HG02642 (cell line): ENCODE measurements at regions not wholly inside any gene's neighbourhood (a gene's known extent, or its start where the extent isn't known, plus 50 kb on each side); places are given as distances from the start of the nearest gene placed in this dataset.

Source experiments
- ATAC-seq: cut with Tn5 transposase; IDR thresholded peaks from one replicate; pipeline ENCODE4 v1.9.1; 2021; ENCODE audit warnings: mild to moderate bottlenecking; ENCODE audit not compliant: unreplicated experiment, poor library complexity

DNA sequence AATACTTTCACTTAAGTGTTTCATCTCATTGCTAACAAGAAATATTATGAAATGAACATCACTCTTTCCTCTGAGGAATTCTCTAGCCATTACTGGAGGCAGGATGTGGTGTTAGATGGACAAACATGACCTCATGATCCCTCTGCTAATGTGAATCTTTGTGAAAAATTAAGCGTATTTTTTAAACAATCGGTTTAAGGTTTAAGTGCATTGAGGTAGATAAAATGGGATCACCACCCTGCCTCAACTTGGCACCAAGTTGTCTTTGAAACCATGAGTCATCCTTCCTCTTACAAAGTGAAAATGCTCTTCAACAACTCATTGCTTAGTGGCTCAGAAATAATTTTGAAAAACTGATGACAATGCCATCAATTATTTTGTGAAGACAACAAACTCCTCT lies 76.0 kb upstream of the DCBLD2 start:
- no peak for ATAC-seq

DNA sequence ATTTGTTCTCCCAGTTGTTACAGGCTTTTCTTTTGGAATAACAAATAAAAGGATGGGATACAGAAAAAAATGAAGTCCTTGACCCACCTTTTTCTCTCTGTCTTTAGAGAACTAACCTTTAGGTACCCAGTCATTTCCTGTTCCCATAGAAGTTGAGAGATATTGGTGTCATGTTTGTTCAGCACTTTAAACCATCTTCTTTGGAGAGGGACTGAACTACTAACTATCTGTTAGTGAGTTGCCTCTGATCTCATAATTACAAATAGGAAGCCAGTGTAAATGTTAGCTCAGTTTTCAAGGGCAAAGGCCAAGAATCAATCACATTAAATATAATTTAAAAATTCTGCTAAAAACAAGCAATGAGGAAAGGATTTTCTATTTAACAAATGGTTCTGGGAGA lies 72.9 kb upstream of the DCBLD2 start:
- ATAC-seq = no peak

DNA sequence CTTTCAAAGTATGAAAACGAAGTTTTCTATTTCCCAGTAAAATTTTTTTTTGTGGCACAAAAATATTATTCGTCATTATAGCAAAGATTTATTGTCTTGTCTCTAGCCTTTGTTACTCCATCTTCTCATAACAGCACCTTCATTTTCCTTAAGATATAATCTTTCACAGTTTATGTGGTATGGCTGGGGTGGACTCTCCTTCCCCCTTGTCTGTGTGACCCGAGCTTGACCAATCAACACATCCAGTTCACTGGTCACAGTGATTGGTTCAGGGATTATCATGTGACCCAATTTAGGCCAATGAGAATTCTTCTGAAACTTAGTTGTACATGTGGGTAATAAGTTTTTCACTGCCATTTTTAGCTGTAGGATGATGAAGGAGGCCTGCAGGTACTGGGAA lies 71.2 kb upstream of the DCBLD2 start:
- no peak for ATAC-seq

DNA sequence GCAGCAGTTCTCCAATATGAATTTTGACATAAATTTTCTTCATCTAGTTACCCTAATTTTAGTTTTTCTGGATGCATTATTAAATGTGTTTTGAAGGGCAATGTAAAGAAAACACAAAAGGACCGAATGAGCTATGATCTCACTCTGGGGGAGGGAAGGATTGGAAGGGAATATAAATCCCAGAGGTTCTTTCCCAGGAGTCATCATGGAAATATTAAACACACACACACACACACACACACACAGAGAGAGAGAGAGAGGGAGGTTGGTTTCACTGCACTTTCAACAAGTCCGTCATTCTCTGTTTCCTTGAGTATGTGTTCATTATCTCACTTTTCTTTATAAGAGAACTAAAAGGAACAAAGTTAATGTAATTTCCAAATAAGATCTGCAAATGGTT lies 70.7 kb upstream of the DCBLD2 start:
- ATAC-seq = no peak

DNA sequence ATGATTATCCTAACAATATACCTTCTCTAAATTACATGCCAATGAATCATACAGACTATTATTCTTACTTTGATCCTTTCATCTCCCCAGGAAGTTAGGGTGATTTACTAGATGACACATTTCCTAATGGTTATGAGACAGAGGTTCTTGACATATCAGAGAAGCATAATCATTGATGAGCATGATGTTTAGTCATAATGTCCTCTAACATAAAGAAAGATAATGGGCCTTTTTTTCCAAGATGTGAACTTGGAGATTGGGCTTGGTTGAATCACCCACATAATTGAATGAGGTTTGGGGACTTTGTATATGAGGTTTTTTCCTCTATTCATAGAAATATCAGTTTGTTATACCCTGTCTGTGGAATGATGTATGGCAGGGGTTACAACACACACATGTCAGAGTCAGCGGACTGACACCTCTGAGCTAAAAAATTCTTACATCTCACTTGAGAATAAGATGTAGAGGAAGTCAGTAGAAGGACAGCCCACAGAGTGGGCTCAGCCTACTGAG lies 69.7 kb upstream of the DCBLD2 start:
- ATAC-seq = no peak

DNA sequence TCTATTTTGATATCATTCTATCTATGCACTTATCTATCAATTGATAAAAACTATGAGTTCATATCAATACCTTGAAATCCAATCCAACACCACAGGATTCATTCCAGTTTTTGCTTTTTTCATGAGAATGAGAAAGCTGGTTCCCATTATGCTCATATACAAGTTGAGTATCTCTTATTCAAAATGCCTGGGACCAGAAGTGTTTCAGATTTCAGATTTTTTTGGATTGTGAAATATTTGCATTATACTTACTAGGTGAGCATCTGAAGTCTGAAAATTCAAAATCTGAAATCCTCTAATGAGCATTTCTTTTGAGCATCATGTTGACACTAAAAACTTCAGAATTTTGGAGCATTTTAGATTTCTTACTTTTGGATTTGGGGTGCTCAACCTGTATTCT lies 67.8 kb upstream of the DCBLD2 start:
- ATAC-seq = no peak

DNA sequence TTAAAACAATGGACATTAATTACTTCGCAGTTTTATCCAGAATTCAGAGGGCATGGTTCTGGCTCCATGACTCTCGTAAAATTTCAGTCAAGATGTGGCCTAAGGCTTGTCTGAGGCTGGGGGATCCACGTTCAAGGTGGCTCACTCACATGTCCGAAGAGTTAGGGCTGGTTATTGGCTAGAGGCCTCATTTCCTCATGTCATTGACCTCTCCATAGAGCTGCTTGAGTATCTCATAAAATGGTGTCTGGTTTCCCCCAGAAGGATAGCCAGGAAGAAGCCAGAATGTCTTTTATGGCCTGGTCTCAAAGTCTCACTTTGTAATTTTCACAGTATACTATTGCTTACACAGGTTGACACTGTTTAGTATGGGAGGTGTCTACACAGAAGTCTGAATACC lies 67.3 kb upstream of the DCBLD2 start:
- no peak for ATAC-seq

DNA sequence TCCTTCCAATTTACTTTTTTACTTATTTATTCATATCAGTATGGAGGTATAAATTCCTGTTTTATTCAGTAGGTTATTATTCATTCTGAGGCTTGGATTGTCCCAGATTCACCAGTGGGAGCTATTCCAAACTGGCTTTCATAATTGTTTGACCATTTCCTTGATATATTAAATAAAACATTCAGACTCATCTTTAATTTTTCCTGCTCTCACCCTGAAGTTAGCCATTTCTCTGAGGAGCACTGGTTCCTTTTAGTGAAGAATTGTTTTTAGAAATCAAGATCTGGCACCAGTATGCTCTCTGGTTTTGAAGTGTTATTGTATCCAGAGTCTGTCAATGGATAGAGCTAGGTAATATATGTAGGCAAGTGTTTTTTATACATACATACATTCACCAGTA lies 66.9 kb upstream of the DCBLD2 start:
- no peak for ATAC-seq

DNA sequence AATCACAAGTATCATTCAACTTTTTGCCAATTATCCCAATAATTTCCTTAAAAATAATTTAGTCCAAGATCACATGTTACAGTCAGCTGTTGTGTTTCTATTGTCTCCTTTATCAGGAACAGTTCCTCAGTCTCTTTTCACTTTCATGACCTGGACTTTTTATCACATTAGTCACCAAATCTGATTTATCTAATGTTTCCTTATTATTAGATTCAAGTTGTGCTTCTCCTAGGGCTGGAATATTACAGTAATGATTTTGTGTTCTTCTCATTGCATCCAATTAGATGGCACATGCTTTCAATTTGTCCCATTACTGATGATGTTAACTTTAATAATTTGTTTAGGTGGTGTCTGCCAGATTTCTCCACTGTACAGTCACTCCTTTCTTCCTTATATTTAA lies 66.3 kb upstream of the DCBLD2 start:
- no peak for ATAC-seq

DNA sequence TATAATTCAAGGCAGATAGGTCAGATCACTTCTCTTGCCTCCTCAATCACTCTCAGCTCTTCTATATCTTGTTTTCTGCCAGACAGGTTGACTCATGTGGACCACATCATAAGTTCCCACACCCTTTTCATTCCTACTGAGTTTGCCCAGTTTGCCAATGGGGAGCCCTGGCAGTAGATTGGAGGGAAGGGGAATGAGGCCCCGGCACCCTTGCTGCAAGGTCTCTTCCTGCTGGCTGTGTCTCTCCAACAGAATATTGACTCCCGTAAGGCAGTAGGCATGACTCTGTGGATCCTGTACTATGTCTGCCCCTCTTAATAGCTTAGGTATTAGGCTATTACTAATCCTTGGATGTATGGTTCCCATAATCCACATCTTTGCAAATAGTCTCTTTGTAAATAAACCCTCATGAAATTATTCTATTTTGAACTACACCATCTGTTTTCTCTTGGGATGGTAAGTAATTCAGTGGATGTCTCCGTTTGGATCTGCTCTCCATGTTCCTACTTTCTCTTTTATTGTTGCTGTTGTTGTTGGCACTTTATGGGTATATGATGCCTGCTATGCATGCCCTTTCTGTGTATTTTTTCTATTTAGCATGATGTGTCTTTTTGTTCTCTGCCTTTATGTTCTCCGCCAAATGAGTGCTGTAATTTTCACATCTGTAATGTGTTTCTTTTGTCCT lies 65.5 kb upstream of the DCBLD2 start:
- ATAC-seq = no peak

DNA sequence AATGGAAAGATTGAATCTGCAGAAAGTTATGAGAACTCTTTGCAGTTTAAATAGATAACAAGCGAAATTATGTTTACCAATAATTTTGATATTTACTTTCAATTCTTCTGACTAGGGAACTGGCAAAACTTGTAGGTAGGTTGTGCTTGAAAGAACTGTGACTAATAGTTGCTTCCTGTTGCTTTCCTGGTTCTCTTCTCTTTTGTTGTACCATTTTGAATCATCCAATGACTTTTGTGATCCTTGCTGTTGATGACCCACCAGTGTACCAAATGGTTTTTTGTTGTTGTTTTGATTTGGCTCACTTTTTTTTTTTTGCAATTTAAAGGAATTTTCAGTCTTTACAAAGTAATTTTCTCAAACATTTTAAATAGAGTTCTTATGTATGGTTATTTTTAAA lies 64.9 kb upstream of the DCBLD2 start:
- ATAC-seq = no peak

DNA sequence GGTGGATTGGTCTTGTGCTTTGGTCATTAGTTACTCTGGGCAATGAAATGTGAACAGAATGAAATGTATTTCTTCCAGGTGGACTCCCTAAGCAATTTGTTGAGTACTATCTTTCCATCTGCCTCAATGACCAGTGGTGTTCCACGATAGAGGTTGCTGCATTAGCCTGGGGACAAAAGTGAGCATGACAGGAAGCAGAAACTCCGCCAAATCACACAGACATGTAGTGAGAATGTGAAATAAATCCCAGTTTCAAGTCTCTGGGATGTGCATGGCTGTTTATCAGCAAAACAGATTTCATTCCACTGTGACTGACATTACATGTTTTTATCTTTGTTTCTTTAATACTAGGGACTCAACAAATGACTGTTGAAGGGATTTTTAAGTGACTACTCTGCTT lies 63.3 kb upstream of the DCBLD2 start:
- ATAC-seq = no peak

DNA sequence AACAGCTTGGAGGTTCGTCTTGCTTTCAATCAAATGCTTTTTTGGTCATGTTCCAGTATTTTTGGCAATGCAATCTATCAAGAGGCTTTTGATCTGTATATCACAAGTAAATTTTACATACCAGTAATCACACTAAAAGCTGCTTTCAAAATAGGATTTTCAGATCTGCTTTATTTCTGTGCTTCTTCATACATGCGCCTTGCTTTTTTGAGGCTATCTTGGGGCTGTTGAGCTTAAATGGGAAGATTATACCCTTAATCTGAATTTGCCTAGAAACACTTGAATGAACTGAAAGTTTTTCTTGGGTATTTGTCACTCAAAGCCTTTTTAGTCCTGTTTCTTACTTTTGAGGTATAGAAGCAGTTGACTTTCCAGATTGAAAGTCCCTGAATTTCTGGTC lies 62.1 kb upstream of the DCBLD2 start:
- ATAC-seq = no peak

DNA sequence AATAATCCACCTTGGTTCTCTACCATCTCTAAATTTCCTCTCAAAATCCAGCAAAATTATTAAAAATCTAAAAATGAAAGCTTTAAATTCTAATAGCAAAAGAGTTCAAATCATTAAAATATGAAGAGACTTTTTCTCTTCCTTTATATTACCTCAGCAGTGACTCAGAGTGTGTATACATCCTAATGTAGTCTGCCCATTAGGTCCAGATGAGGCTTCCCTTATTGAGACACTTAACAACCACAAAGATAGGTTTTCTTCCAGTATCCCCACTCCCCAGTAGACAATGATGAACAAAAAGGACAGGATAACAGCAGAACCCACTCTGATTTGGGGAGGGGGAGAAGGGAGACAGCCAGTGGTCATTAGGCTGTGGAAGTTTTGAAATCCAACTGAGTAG lies 61.5 kb upstream of the DCBLD2 start:
- no peak for ATAC-seq

DNA sequence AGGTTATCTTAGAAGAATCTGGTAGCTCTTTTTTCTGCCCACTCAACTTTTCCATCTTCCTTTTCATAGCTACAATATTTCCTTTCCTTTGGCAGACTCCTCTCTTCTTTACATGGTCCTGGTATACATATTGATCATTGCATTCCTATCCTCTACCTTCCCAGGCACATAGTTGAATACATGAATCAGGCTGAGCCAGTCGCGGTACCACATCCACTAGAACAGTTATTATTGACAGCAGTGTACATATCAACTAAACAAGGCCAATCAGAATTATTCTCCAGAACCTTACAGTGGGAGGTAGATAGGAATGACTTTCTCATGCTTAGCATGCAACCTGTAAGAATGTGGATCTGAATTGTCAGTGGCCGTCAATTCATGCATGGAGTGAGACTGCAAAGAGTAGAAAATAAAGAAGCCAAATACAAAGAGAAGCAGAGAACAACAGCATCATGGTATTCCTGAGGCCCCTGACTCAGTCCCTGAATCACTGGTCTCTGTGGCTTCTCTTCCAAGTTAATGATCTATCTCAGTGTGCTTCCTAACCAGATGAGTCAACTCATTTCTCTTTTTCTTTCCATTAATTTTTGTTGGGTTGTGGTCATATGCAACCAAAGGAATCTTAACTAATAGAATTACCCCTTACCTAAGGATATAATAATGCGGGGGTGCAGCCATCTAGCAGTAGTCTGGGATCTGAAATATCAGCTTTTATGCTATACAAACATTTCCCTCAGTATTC lies 60.9 kb upstream of the DCBLD2 start:
- ATAC-seq = no peak

DNA sequence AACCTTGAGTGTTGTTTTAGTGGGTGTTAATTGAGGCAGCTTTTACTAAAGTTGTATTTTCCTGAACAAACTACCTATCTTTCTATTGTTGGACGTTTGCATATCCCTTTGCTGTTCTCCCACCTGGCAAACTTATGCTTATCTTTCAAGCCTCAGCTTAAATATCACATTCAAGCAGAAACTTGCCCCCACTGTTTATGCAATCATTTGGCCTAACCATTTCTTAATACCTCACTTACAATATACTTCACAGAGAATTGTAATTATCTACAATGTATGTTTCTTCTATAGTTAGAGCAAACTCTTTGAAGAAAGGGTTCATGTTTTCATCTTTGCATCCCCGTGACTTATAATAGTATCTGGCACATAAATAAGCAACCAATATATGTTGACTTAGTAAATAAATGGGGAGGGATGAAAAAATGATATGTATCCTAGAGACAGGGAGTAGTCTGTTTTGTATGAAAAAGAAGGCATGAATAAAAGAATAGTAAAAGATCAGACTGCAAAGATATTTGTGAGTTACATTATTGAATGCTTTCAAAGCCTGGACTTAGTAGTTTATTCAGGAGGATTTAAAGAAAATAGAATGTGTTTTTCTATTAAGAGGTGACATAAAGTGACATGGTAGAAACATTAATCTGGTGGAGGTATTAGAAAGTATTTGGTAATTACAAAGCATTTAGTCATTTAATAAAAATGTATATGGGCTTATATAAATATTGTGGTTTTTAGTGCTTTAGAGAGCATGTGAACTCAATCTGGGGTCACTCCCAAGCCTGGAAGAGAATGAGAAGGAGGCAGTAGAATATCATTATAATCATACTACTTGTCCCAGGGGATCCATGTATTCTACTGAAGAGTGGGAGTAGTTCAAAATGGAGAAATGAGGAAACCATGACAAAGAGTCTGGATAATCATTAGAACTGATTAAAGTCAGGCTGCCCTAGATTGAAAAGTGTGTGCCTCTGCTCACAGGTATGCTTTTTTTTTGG lies 60.0 kb upstream of the DCBLD2 start:
- ATAC-seq = no peak

DNA sequence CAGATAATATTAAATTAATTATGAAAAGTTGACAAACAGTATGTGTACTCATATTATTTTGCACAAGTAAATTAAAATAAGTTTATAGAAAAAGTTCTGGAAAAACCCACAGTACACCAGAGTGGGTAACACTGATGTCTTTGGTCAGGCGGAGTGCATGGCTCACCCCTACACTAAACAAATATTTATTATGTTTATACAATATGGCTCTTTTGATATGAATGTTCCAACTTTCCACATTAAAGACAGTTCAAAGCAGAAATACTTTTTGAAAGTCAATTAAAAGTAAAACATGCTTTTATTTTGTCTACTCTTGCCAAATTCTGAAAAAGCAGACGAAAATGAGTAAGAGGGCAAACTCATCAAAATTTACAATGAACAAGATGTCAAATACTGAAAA lies 56.2 kb upstream of the DCBLD2 start:
- ATAC-seq = no peak

DNA sequence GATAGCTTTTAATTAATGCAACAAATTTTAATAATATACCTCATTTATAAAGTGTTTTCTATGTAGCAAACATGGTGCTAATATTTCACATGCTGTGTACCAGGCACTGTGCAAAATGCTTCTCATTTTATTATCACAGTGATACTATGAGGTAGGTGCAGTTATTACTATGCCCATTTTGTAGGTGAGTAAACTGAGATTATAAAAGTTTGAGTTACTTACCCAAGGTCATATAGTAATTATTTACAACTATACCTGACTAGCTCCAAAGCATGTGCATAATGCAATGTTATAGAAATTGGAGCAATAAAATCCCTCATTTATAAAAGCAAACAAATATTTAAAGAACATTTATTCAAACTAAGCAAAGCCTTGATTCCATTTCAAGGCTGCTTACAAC lies 54.5 kb upstream of the DCBLD2 start:
- no peak for ATAC-seq

DNA sequence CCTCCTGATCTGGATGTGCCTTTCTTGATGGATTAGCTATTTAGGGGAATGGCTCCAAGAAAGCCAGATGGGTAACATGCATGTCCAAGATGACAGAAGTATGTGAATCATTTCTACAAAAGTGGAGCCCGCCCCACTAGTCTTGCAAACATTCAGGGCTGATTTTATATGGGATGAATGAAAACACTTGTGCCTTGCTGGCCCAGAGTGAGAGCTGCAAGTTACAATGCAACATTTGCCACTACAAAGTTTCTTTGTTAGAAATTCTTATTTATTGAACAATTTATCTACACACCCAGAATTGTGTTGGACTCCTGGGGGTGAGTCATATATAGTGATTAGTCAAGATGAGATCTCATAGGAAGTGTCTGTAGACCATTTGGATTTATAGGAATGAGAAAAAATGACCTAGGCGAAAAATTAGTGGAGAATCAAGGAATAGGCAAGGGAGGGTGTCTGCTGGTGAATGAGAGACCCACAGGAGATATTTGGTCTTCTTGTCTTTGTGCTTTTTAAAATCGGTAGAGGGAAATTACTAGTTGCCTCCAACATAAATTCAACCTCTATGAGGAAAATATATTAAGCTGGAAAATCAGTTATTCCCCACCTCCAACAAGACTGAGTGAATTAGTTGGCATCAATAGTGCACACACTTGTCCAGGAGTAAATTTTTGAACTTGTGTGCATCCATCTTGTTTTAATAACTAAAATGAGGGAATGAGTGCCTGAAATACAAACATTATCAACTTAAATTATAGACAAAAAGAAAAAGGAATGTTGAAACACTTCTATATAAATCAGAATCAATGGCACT lies 53.5 kb upstream of the DCBLD2 start:
- ATAC-seq = no peak

DNA sequence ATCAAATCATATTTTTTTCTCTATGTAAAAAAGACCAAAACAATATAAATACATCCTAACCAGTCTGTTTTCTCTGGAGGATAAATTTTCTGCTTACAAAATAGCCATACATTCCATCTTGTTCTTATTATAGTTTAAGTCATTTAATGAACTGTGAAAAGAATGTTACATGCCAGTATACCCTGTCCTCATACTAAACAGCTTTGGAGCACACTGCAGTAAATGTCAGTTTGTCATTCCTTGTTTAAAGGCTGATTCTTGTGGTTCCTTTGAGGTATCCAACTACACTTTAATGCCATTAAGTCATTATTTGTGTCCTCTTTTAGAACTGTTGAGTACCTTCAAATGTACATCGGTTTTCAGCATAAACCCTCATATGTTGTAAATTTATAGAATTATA lies 52.7 kb upstream of the DCBLD2 start:
- no peak for ATAC-seq
